Stimulated activated naive CD8-positive, alpha-beta T cell treated with anti-CD3 and anti-CD28 coated beads, Interleukin-15, amount 100 ng/mL, for 72 hours (primary cell): ENCODE measurements at regions not wholly inside any gene's neighbourhood (a gene's known extent, or its start where the extent isn't known, plus 50 kb on each side); places are given as distances from the start of the nearest gene placed in this dataset.

ENCODE experiments used
- ATAC-seq: fragments of 150-1000 bp; cut with Tn5 transposase; 2 replicates; pipeline ENCODE4 v1.10.0; 2021; ENCODE audit warnings: mild to moderate bottlenecking, moderate library complexity
- DNase-seq, 2 donors: peaks; one replicate each; pipeline ENCODE4 v3.0.0; 2021 to 2022
- H3K27ac Mint-ChIP-seq, 2 donors: one replicate each; pipeline ENCODE4 v1.8.0; 2022; ENCODE audit warnings: mild to moderate bottlenecking in 2 of 2, mixed read lengths in 2 of 2, moderate library complexity in 2 of 2
- H3K27me3 Mint-ChIP-seq: one replicate; pipeline ENCODE4 v1.8.0; 2022; ENCODE audit warnings: mixed read lengths
- H3K4me1 Mint-ChIP-seq: one replicate; pipeline ENCODE4 v1.8.0; 2022; ENCODE audit warnings: mild to moderate bottlenecking, mixed read lengths
- H3K4me3 Mint-ChIP-seq, 2 donors: one replicate each; pipeline ENCODE4 v1.8.0; 2022; ENCODE audit warnings: mild to moderate bottlenecking in 2 of 2, mixed read lengths in 2 of 2, moderate library complexity in 1 of 2
- H3K9me3 Mint-ChIP-seq, 2 donors: one replicate each; pipeline ENCODE4 v1.8.0; 2022; ENCODE audit warnings: mixed read lengths in 2 of 2

DNA sequence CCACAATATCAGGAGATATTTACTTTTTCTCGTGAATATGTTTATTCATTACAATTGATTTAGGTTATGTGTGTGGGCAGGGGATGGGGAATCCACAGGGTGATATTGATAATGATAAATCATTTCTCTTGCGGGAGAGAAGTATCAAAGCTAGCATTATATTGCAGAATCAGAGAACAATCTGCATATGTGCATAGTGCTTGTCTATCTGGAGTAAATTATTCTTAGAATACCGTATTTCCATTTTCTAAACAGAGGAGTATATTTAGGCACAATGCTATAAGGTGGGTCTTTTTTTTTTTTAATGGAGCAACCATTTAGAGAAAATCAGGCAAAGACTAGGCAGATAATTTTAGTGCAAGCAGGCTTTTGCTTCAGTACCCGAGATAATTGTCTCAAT, 166.0 kb upstream of the ARX start:
- Mint-ChIP-seq H3K4me1 (no peaks in the 10 kb centered on the region), H3K27me3 (no peaks in the 10 kb centered on the region), H3K27ac (no peak overlapping the region), H3K9me3 (peaks cover 0 to 8% of the 10 kb centered on the region in 2 donors), H3K4me3 (no peak overlapping the region)
- DNase-seq (no peak), ATAC-seq (no peak)

- Mint-ChIP-seq H3K4me1 (no peaks in the 10 kb centered on the region), H3K27ac (no peak overlapping the region), H3K4me3 (no peak overlapping the region), H3K27me3 (no peaks in the 10 kb centered on the region), H3K9me3 (no peaks in the 10 kb centered on the region)
- DNase-seq, result no peak
- ATAC-seq, result no peak
These were observed 164.5 kb upstream of the ARX start for GRCh38 chrX:25180242-25180641.

GRCh38 chrX:25178555-25178954, 162.8 kb upstream of the ARX start:
- Mint-ChIP-seq H3K4me1 (no peaks in the 10 kb centered on the region), H3K27me3 (no peaks in the 10 kb centered on the region), H3K4me3 (no peak overlapping the region), H3K27ac (no peak overlapping the region), H3K9me3 (no peaks in the 10 kb centered on the region)
- ATAC-seq, result no peak
- no peak for DNase-seq

DNA sequence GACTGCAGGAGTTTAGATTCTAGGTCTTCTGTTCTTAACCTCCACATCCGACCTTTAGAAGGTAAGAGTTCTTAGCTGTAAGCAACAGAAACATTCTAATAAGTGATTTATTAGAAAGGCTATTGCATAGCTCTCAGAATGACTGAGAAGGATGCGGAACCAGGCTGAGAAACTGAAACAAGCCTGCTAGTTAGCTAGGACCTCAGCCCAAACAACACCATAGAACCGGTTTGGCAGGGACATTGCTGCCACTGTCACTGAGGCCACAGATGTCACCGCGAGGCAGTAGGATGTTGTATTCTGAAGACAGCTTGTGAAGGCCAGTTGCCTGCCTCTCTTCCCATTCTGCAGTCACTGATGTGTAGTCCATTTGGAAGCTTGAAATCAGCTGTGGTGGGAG, 160.0 kb upstream of the ARX start:
- ATAC-seq (no peak), DNase-seq (no peak)
- Mint-ChIP-seq H3K4me1 (no peaks in the 10 kb centered on the region), H3K4me3 (no peak overlapping the region), H3K9me3 (no peaks in the 10 kb centered on the region), H3K27me3 (no peaks in the 10 kb centered on the region), H3K27ac (no peak overlapping the region)

DNA sequence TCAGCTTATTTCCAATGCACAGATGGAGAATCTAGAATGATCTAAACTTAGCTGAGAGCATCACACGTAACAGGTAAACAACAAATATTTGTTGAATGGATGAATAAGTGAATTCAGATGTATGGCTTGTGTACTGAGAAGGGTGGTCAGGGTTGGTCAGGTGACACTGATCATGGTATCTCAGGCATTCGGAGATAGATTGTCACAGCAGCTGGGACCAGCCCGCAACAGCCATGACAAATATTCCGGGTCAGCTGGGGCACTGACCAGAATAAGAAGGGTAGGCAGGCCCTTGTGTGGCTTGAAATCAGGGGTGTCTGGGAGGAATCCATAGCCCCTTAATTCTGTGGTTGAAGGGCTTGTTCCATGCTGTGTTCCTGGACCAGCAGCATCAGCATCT, 159.4 kb upstream of the ARX start:
- no peak overlapping the region for H3K27ac Mint-ChIP-seq
- H3K27me3 Mint-ChIP-seq, result no peaks in the 10 kb centered on the region
- no peaks in the 10 kb centered on the region for H3K9me3 Mint-ChIP-seq

GRCh38 chrX:25166546-25166945, 150.8 kb upstream of the ARX start:
- H3K9me3 Mint-ChIP-seq, result no peaks in the 10 kb centered on the region
- H3K27ac Mint-ChIP-seq, result no peak overlapping the region
- no peaks in the 10 kb centered on the region for H3K4me1 Mint-ChIP-seq
- no peak for DNase-seq
- ATAC-seq, result no peak
- H3K27me3 Mint-ChIP-seq, result peaks cover 5% of the 10 kb centered on the region
- H3K4me3 Mint-ChIP-seq, result no peak overlapping the region

More for the DNA sequence above, 159.4 kb upstream of the ARX start:
- ATAC-seq, result no peak
- H3K4me1 Mint-ChIP-seq, result no peaks in the 10 kb centered on the region
- DNase-seq, result no peak
- no peak overlapping the region for H3K4me3 Mint-ChIP-seq

DNA sequence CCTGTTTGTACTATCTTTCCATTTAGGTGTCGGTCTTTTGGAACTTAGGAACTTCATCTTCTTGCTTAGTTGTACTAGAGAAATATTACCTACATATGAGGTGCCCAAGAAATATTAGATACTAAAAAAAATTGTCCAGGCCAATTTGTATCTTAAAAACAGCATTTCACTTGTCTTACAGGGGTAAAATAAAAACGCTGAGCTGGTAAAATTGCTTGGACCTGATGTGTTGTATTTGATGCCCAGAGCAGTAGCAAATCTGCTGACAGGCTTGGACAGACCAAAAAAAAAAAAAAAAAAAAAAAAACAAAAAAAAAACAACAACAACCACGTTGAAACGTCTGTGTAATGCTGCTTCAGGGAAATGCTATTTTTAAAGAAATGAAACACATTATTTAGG, 150.4 kb upstream of the ARX start:
- ATAC-seq, result no peak
- H3K27ac Mint-ChIP-seq, result no peak overlapping the region
- no peak for DNase-seq
- H3K27me3 Mint-ChIP-seq, result peaks cover 5% of the 10 kb centered on the region
- no peaks in the 10 kb centered on the region for H3K9me3 Mint-ChIP-seq
- H3K4me1 Mint-ChIP-seq, result no peaks in the 10 kb centered on the region
- H3K4me3 Mint-ChIP-seq, result no peak overlapping the region

DNA sequence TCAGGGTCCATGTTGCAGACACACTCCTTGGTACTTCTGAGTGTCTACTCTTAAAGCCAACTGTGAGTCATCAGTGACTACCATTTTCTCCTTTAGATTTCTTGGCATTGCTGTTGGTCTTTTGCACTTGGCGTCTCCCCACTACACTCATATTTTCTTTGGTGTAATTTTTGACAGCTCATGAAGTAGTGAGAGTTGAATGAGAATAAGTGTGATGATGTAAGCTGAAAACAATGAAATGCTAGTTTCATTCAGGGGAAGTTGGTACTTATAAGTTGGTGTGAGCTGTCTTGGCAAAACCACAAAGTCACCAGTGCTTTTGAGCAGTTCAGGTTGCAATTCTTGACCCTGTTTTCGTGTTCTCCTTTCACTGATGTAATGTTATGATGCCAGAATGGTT, 142.9 kb upstream of the ARX start:
- ATAC-seq, result no peak
- Mint-ChIP-seq H3K9me3 (no peaks in the 10 kb centered on the region), H3K27me3 (peaks cover 5% of the 10 kb centered on the region), H3K4me3 (no peak overlapping the region), H3K27ac (no peak overlapping the region), H3K4me1 (no peaks in the 10 kb centered on the region)
- no peak for DNase-seq

- no peak for DNase-seq
- Mint-ChIP-seq H3K27me3 (no peaks in the 10 kb centered on the region), H3K27ac (no peak overlapping the region), H3K9me3 (no peaks in the 10 kb centered on the region), H3K4me3 (no peak overlapping the region), H3K4me1 (no peaks in the 10 kb centered on the region)
- ATAC-seq, result no peak
These were observed 141.1 kb upstream of the ARX start for GRCh38 chrX:25156832-25157231.

- Mint-ChIP-seq H3K4me3 (no peak overlapping the region), H3K27me3 (no peaks in the 10 kb centered on the region), H3K9me3 (no peaks in the 10 kb centered on the region), H3K27ac (no peak overlapping the region), H3K4me1 (no peaks in the 10 kb centered on the region)
- DNase-seq (no peak), ATAC-seq (no peak)
These were observed 140.6 kb upstream of the ARX start for GRCh38 chrX:25156323-25156722.

- Mint-ChIP-seq H3K4me3 (no peak overlapping the region), H3K9me3 (no peaks in the 10 kb centered on the region), H3K4me1 (no peaks in the 10 kb centered on the region), H3K27ac (no peak overlapping the region), H3K27me3 (no peaks in the 10 kb centered on the region)
- ATAC-seq, result no peak
- no peak for DNase-seq
These were observed 138.4 kb upstream of the ARX start for GRCh38 chrX:25154168-25154567.

GRCh38 chrX:25151749-25152148, 136.0 kb upstream of the ARX start:
- ATAC-seq (no peak), DNase-seq (no peak)
- no peak overlapping the region for H3K27ac Mint-ChIP-seq
- H3K4me3 Mint-ChIP-seq, result no peak overlapping the region
- H3K4me1 Mint-ChIP-seq, result no peaks in the 10 kb centered on the region
- no peaks in the 10 kb centered on the region for H3K9me3 Mint-ChIP-seq
- no peaks in the 10 kb centered on the region for H3K27me3 Mint-ChIP-seq

GRCh38 chrX:25144043-25144940, 128.5 kb upstream of the ARX start:
- peak; percentile 4 to 10 for DNase-seq
- H3K9me3 Mint-ChIP-seq, result no peaks in the 10 kb centered on the region
- no peak overlapping the region for H3K27ac Mint-ChIP-seq
- H3K4me1 Mint-ChIP-seq, result no peaks in the 10 kb centered on the region
- ATAC-seq, result no peak
- H3K4me3 Mint-ChIP-seq, result no peak overlapping the region
- no peaks in the 10 kb centered on the region for H3K27me3 Mint-ChIP-seq

DNA sequence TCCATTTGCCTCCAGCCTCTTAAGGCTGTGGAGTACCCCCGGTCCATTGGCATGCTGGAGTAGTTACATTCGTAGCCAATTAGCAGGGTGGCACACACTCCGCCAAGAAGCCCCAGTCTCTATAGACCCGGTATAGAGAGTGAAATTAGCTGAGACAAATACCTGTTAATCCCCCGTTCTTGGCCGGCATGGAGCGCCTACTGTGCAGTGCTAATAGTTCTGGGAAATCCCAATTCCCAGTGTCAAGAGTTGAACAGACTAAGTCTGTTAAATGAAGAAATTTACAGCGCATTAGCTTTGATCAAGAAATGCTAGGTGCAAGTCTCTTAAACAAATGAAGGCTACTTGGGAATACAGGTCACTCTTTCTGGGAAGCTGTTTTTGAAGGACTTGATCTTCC, 127.8 kb upstream of the ARX start:
- no peaks in the 10 kb centered on the region for H3K27me3 Mint-ChIP-seq
- no peak overlapping the region for H3K4me3 Mint-ChIP-seq
- H3K4me1 Mint-ChIP-seq, result no peaks in the 10 kb centered on the region
- no peaks in the 10 kb centered on the region for H3K9me3 Mint-ChIP-seq
- no peak overlapping the region for H3K27ac Mint-ChIP-seq
- ATAC-seq (no peak), DNase-seq (no peak)

DNA sequence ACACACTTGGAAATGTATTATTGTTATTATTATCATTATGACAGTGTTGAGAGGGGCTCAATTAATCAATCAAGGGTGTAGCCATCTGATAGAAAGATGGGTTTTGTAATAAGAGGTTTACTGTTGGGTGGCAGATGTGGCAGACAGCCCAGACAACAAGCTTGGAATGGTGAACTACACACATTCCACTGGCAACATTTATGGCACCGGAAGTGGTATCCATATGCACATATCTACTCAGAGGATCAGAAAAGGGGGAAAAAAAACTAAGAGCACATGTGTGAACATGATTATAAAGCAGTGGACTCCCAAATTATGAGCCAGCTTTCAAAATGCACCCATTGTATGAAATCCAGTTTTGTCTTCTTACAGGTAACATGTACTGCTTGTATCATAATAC, 125.9 kb upstream of the ARX start:
- Mint-ChIP-seq H3K4me1 (no peaks in the 10 kb centered on the region), H3K27me3 (no peaks in the 10 kb centered on the region), H3K4me3 (no peak overlapping the region), H3K27ac (no peak overlapping the region), H3K9me3 (no peaks in the 10 kb centered on the region)
- ATAC-seq (no peak), DNase-seq (no peak)

- no peak overlapping the region for H3K27ac Mint-ChIP-seq
- no peaks in the 10 kb centered on the region for H3K4me1 Mint-ChIP-seq
- H3K9me3 Mint-ChIP-seq, result no peaks in the 10 kb centered on the region
- DNase-seq, result no peak
- no peak for ATAC-seq
- no peak overlapping the region for H3K4me3 Mint-ChIP-seq
- peaks cover 17% of the 10 kb centered on the region for H3K27me3 Mint-ChIP-seq
These were observed 115.3 kb upstream of the ARX start for GRCh38 chrX:25131055-25131454.

DNA sequence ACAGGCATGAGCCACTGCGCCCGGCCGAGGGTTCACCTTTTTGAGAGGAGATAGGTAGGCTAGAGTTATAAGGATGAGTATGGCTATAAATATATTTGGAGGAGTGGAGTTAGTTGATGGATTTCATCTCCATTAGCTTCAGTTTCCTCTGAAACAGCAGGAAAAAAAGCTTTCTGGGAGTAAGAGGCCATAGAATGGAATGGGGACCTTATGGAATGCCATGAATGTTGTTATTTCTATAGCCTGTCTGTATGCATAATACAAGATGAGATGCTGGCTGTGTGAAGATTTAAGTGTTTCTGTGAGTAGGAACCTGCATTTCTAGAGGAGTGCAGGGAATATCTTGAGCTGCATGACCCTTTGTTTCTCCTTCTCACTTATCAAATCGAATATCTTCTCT, 114.9 kb upstream of the ARX start:
- no peaks in the 10 kb centered on the region for H3K4me1 Mint-ChIP-seq
- DNase-seq (no peak), ATAC-seq (no peak)
- H3K4me3 Mint-ChIP-seq, result no peak overlapping the region
- no peak overlapping the region for H3K27ac Mint-ChIP-seq
- H3K9me3 Mint-ChIP-seq, result no peaks in the 10 kb centered on the region
- peaks cover 17% of the 10 kb centered on the region for H3K27me3 Mint-ChIP-seq
